ENCODE measurements at regions not wholly inside any gene's neighbourhood (a gene's known extent, or its start where the extent isn't known, plus 50 kb on each side); places are given as distances from the start of the nearest gene placed in this dataset.

DNA sequence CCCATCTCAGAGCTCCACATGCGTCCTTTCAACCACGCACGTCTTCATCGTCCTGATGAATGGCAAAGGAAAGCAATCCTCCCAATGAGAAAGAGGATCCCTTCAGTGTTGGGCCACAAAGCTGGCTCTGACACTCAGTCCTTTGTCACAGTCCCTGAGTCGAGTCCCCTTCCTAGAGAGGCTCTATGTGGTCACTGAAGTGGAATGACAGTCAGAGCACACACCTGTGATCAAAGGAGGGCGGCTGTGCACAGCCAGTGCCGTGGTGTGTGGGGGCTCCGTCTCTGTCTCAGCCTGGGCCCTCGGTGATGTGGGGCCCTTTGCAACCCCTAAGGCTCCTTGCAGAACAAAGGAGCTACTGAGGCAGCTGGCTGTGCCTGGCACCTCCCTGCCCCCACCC lies 157.3 kb upstream of the APCDD1 start:
- TF ChIP-seq RAD21 (IDR thresholded peaks at IDR 0.05; ENCODE audit: low read depth) (no peak), SIN3A (IDR thresholded peaks at IDR 0.05; ENCODE audit: low read depth) (no peak)
- TF ChIP-seq, protein P1, sequence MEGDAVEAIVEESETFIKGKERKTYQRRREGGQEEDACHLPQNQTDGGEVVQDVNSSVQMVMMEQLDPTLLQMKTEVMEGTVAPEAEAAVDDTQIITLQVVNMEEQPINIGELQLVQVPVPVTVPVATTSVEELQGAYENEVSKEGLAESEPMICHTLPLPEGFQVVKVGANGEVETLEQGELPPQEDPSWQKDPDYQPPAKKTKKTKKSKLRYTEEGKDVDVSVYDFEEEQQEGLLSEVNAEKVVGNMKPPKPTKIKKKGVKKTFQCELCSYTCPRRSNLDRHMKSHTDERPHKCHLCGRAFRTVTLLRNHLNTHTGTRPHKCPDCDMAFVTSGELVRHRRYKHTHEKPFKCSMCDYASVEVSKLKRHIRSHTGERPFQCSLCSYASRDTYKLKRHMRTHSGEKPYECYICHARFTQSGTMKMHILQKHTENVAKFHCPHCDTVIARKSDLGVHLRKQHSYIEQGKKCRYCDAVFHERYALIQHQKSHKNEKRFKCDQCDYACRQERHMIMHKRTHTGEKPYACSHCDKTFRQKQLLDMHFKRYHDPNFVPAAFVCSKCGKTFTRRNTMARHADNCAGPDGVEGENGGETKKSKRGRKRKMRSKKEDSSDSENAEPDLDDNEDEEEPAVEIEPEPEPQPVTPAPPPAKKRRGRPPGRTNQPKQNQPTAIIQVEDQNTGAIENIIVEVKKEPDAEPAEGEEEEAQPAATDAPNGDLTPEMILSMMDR (IDR thresholded peaks at IDR 0.05 in 2 of 3, conservative IDR thresholded peaks at IDR 0.05 in 1 of 3; ENCODE audit: borderline replicate concordance in 1 of 3, insufficient read depth in 1 of 3, low read depth in 2 of 3, low read length in 2 of 3), result no peak

Data from HCT116 (cell line).